ENCODE measurements at regions not wholly inside any gene's neighbourhood (a gene's known extent, or its start where the extent isn't known, plus 50 kb on each side); places are given as distances from the start of the nearest gene placed in this dataset.

GRCh38 chr1:193568512-193568911, 382.1 kb upstream of the B3GALT2 start:
- ChIA-PET POLR2A (no interaction called here), CTCF (no interaction called here)
- Mint-ChIP-seq H3K36me3 (ENCODE audit: low read depth) (no peaks in the 10 kb centered on the region), H3K9me3 (peaks cover 4% of the 10 kb centered on the region), H3K4me1 (peaks cover 27% of the 10 kb centered on the region), H3K4me3 (no peak overlapping the region), H3K27me3 (no peaks in the 10 kb centered on the region), H3K27ac (no peak overlapping the region)
- ATAC-seq (ENCODE audit: low read depth) (no peak), DNase-seq (no peak)
- no peak for TF ChIP-seq CTCF (IDR thresholded peaks at IDR 0.05)
- intact Hi-C loops (cut with micrococcal nuclease), result loop anchor here (2.0 kb wide), 1 partner anchor 32 kb away; no protein-coding TSS in a partner anchor

GRCh38 chr1:193567937-193568336, 381.5 kb upstream of the B3GALT2 start:
- Mint-ChIP-seq H3K4me1 (peaks cover 27% of the 10 kb centered on the region), H3K36me3 (ENCODE audit: low read depth) (no peaks in the 10 kb centered on the region), H3K4me3 (no peak overlapping the region), H3K9me3 (peaks cover 4% of the 10 kb centered on the region), H3K27ac (no peak overlapping the region), H3K27me3 (no peaks in the 10 kb centered on the region)
- CTCF ChIA-PET, result no interaction called here
- intact Hi-C loops (cut with micrococcal nuclease), result loop anchor here (2.0 kb wide), 1 partner anchor 31 kb away; no protein-coding TSS in a partner anchor
- POLR2A ChIA-PET, result no interaction called here
- ATAC-seq (ENCODE audit: low read depth) (no peak), DNase-seq (no peak)
- no peak for TF ChIP-seq CTCF (IDR thresholded peaks at IDR 0.05)

GRCh38 chr1:193566735-193567134, 380.3 kb upstream of the B3GALT2 start:
- no peak for DNase-seq
- intact Hi-C loops (cut with micrococcal nuclease), result no loop called here
- Mint-ChIP-seq H3K9me3 (peaks cover 3% of the 10 kb centered on the region), H3K27ac (no peak overlapping the region), H3K4me3 (no peak overlapping the region), H3K4me1 (peaks cover 27% of the 10 kb centered on the region), H3K36me3 (ENCODE audit: low read depth) (no peaks in the 10 kb centered on the region), H3K27me3 (no peaks in the 10 kb centered on the region)
- ChIA-PET POLR2A (no interaction called here), CTCF (no interaction called here)
- no peak for TF ChIP-seq CTCF (IDR thresholded peaks at IDR 0.05)
- no peak for ATAC-seq (ENCODE audit: low read depth)

- Mint-ChIP-seq H3K9me3 (no peaks in the 10 kb centered on the region), H3K27me3 (no peaks in the 10 kb centered on the region), H3K4me1 (peaks cover 25% of the 10 kb centered on the region), H3K36me3 (ENCODE audit: low read depth) (no peaks in the 10 kb centered on the region), H3K4me3 (no peak overlapping the region), H3K27ac (no peak overlapping the region)
- ATAC-seq (ENCODE audit: low read depth) (no peak), DNase-seq (no peak)
- intact Hi-C loops (cut with micrococcal nuclease), result no loop called here
- POLR2A ChIA-PET, result no interaction called here
- TF ChIP-seq CTCF (IDR thresholded peaks at IDR 0.05), result no peak
- CTCF ChIA-PET, result no interaction called here
Measured at GRCh38 chr1:193565971-193566577, 379.7 kb upstream of the B3GALT2 start.

GRCh38 chr1:193562121-193562520, 375.7 kb upstream of the B3GALT2 start:
- H3K36me3 Mint-ChIP-seq (ENCODE audit: low read depth), result no peaks in the 10 kb centered on the region
- no peak for TF ChIP-seq CTCF (IDR thresholded peaks at IDR 0.05)
- no peak overlapping the region for H3K27ac Mint-ChIP-seq
- H3K27me3 Mint-ChIP-seq, result no peaks in the 10 kb centered on the region
- H3K4me1 Mint-ChIP-seq, result peaks cover 7% of the 10 kb centered on the region
- H3K4me3 Mint-ChIP-seq, result no peak overlapping the region
- ATAC-seq (ENCODE audit: low read depth) (no peak), DNase-seq (no peak)
- ChIA-PET CTCF (no interaction called here), POLR2A (no interaction called here)
- intact Hi-C loops (cut with micrococcal nuclease), result no loop called here
- no peaks in the 10 kb centered on the region for H3K9me3 Mint-ChIP-seq
